ENCODE measurements at regions not wholly inside any gene's neighbourhood (a gene's known extent, or its start where the extent isn't known, plus 50 kb on each side); places are given as distances from the start of the nearest gene placed in this dataset.
"Not testable (repeated sequence)": the region's sequence is repeated elsewhere in the genome, so short reads cannot be mapped to it uniquely, and the experiment has no call there.

- not testable (repeated sequence) for DNase-seq
Observed at GRCh38 chr7:76971201-76971600, 61.0 kb downstream of the SPDYE17 start.

- DNase-seq, result not testable (repeated sequence)
Observed at GRCh38 chr7:76969892-76970291, 62.3 kb downstream of the SPDYE17 start.

DNA sequence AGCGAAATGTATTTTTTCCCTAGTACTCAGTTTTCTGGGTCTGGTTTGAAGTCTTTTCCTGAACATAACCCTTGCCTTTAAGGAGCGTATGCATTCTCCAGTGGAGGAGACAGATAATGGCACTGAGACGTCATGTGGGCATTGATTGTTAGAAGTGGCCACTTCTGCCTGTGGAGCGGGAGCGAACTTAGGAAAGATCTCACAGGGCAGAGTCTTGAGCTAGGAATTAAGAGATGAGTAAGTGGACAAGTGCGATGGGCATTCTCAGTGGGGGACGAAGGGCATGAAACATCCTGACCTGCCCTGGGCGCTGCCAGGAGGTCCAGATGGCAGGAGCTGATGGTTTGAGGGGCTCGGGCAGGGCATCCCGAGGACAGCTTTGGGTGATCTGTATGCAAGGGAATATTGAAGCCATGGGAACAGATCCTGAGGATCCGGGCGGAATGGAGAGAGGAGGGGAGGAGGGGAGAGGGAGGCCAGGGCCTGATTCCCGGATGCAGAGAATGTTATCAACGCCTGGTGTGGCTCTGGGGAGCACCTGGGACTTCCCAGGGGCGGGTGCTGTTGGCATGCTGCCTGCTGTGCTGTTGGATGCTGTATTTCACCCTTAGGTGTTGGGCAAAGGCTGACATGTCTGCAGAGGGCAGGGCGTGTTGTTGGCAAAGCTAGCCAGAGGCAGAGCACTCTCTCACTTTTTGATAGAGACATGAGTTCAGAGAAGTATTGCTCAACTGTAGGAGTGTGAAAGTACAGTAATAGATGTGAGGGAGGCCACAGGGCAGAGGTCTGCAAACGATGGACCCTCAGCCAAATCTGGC, 66.2 kb downstream of the SPDYE17 start:
- DNase-seq, result not testable (repeated sequence)

GRCh38 chr7:76964050-76964449, 68.1 kb downstream of the SPDYE17 start:
- not testable (repeated sequence) for DNase-seq

GRCh38 chr7:76963061-76963460, 69.1 kb downstream of the SPDYE17 start:
- not testable (repeated sequence) for DNase-seq

DNA sequence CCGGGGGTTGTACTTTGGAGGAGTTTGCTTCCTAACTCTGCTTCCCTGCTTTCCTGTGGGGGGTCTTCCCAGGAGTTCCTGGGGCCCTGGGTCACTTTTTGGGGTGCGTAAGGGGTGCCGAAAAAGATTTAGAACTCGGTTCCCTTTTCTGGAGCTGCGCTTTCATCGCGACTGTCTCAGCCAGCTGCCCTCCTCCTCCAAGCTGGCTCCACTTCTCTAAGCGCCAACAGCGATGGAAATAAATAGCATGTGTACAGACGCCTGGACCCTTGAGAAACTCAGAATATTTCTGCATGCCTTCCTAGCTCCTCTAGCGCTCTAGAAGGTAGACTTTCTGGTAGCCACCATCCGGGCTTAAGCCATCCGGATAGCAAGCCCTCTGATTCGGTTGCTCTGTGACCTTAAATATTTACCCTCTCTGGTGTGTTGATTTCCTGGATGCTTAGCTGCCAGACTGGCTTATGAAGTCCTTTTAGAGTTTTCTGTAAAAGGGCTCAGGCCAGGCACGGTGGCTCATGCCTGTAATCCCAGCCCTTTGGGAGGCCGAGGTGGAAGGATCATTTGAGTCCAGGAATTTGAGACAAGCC, 71.7 kb downstream of the SPDYE17 start:
- DNase-seq, result not testable (repeated sequence)

GRCh38 chr7:76959573-76960399, 72.4 kb downstream of the SPDYE17 start:
- not testable (repeated sequence) for DNase-seq

- DNase-seq, result not testable (repeated sequence)
Observed at GRCh38 chr7:76956531-76956930, 75.6 kb downstream of the SPDYE17 start.

GRCh38 chr7:76955124-76955523, 77.0 kb downstream of the SPDYE17 start:
- not testable (repeated sequence) for DNase-seq

- not testable (repeated sequence) for DNase-seq
Observed at GRCh38 chr7:76944603-76945002, 87.6 kb downstream of the SPDYE17 start.

DNA sequence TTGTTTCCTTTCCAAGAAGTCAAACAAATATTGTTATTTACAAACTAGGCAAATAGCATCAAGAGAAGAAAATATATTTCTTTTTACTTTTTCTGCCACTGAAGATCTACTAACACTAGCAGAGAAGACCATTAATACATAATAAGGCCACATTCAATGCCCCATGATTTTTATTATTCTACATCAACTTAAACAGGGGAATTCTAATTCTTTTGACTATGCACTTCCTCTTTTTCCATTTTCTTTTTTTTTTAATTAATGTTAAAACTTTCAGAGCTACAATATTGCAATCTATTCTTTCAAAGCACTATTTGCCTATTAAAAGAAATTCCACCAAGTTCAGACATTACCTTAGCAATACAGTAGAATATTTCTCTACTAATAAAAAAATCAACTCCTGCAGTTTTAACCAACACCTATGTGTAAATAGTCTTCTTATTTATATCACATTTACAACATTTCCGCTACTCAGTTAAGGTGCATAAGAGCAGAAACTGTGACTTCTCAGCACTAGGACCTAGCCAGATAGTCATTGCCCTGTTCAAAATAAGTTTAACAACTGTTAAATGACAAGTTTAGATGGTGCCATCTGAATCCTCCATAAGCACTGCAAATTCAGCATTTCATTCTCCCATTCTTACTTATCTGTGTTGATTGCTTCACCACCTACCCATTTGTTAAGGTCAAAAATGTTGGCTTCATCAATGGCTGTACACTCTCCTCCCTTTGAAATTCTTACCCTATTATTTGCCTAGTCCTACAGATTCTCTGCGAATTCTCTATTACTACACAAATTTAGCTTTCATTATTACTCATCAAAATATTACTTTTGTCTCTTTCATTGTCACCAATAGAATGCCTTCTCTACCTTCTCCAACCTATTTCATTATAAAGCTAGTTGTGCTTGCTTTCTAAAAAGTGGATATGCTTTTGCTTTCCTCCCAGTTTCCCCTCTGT, 90.1 kb downstream of the SPDYE17 start:
- DNase-seq, result not testable (repeated sequence)

GRCh38 chr7:76937781-76938180, 94.4 kb downstream of the SPDYE17 start:
- DNase-seq, result not testable (repeated sequence)

GRCh38 chr7:76937330-76937729, 94.8 kb downstream of the SPDYE17 start:
- DNase-seq, result not testable (repeated sequence)

DNA sequence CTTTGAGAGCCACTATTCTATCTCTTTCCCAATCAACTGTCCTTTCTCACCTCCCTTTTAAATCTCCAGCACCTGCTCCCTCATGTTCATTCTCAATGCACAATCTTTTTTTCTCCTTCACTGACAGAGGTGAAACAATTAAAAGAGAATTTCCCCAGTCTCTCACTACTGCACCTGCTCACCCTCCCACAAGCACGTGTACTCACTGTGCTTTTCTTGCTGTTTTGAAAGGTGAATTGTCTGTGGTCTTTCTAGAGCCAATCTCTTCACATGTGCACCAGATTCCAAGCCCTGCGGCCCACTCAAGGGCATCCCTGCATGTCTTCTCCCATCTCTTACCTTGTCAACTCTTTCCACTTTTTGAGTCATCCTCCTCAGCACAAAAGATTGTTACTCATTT, 95.8 kb downstream of the SPDYE17 start:
- not testable (repeated sequence) for DNase-seq

GRCh38 chr7:76934711-76935110, 97.5 kb downstream of the SPDYE17 start:
- DNase-seq, result not testable (repeated sequence)

- not testable (repeated sequence) for DNase-seq
Observed at GRCh38 chr7:76932957-76933356, 99.2 kb downstream of the SPDYE17 start.

DNA sequence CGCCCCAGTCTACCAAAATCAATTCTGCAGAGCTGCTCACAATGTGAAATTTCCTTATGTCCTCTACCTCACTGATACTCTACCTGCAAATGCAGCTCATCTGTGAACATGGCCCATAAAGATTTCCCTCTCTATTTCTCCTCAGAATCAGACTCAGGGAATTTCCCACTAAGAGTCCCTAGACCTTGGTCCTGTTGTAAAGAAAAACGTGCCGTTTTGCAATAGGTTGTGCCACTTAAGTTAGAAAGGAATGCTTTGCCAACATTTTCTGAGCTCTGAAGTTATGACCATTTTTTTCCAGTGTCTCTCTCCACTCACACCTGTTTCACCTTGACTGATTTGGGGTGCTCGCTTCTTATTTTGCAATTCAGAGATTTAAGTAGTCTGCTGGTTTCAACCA, 100.7 kb downstream of the SPDYE17 start:
- DNase-seq, result not testable (repeated sequence)

DNA sequence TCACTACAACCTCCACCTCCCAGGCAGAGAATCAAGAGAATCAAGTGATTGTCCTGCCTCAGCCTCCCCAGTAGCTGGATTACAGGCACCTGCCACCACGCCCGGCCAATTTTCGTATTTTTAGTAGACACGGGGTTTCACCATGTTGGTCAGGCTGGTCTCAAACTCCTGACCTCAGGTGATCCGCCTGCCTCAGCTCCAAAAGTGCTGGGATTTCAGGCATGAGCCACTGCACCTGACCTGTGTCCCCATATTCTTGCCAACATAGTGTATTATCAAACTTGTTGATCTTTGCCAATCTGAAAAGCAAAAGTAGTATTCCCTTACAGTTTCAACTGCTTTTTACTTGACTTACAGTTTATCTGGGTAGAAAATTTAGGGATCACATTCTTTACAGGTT, 101.7 kb downstream of the SPDYE17 start:
- not testable (repeated sequence) for DNase-seq

- not testable (repeated sequence) for DNase-seq
Observed at GRCh38 chr7:76928751-76929150, 103.4 kb downstream of the SPDYE17 start.

DNA sequence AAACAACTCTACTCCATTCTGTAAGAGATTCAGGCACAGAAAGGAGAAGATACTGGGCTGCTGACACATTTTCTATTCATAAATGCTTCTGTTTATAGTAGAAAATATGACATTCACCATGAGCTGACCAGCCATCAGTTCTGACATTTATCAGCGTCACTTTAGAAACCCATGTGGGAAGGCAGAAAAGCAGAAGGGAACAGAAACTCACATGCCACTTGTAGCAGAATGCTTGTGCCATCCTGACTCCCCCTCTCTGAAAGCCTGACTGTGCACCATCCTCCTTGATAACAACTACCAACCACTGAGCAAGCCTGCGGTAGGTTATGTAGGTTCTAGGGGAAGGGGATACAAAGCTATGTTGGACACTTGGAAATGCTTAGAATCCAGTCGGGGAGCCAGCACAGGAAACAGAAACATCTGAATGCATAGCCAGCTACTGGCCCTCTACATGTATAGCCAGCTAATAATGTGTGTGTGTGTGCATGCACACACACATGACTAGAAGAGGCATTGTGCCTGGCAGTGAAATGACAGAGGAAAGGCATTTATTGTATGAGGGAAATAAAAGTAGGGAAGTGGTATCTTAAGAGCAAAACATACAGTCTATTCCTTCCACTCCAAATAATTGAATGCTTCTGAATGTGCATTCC, 104.3 kb downstream of the SPDYE17 start:
- not testable (repeated sequence) for DNase-seq

DNA sequence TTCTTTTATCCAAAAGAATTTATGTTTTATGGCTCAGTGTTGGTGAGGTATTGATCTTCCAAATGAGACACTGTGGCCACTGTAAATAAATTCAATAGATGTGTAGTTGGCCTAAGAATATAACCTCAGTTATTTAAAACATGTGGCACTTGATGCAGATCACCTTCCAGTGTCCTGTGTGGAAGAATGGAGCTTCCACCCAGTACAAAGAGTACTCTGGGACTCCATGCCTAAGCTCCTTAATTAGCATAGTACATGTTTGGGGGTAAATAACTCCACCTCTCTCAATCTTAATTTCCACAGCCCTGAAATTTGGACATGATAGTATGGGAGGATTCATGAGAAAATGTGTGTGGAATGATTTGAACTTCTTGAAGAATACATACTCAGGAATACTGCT, 105.7 kb downstream of the SPDYE17 start:
- DNase-seq, result not testable (repeated sequence)

Data from T1000 (cell line).